NCI-H526 treated with DMSO at 0.1 percent for 48 hours (cell line): ENCODE measurements at regions not wholly inside any gene's neighbourhood (a gene's known extent, or its start where the extent isn't known, plus 50 kb on each side); places are given as distances from the start of the nearest gene placed in this dataset.

ENCODE experiments used
- DNase-seq: peaks from one replicate; lab custom pipeline; 2025; lab: John Stamatoyannopoulos, UW

GRCh38 chr3:39000008-39000450 is 51.7 kb downstream of the SCN11A start:
- peak; percentile 54 for DNase-seq

- no peak for DNase-seq
Observed at GRCh38 chr3:38998086-38998485, 53.7 kb downstream of the SCN11A start.

- DNase-seq: no peak
Observed at GRCh38 chr3:38996193-38996592, 55.6 kb downstream of the SCN11A start.

- DNase-seq: no peak
Observed at GRCh38 chr3:38994251-38994650, 57.5 kb downstream of the SCN11A start.

- no peak for DNase-seq
Observed at GRCh38 chr3:38992117-38992760, 59.5 kb downstream of the SCN11A start.

- no peak for DNase-seq
Observed at GRCh38 chr3:38990621-38991020, 61.1 kb downstream of the SCN11A start.

- DNase-seq: no peak
Observed at GRCh38 chr3:38989917-38990510, 61.7 kb downstream of the SCN11A start.

- no peak for DNase-seq
Observed at GRCh38 chr3:38988955-38989354, 62.8 kb downstream of the SCN11A start.

- DNase-seq: no peak
Observed at GRCh38 chr3:38987456-38987855, 64.3 kb downstream of the SCN11A start.

GRCh38 chr3:38986901-38987300 is 64.8 kb downstream of the SCN11A start:
- DNase-seq: no peak

GRCh38 chr3:38985981-38986380 is 65.8 kb downstream of the SCN11A start:
- DNase-seq: no peak

- DNase-seq: no peak
Observed at GRCh38 chr3:38985581-38985980, 66.2 kb downstream of the SCN11A start.

- no peak for DNase-seq
Observed at GRCh38 chr3:38984731-38985130, 67.0 kb downstream of the SCN11A start.

- DNase-seq: no peak
Observed at GRCh38 chr3:38984110-38984509, 67.6 kb downstream of the SCN11A start.

GRCh38 chr3:38980938-38981337 is 70.8 kb downstream of the SCN11A start:
- no peak for DNase-seq

- no peak for DNase-seq
Observed at GRCh38 chr3:38978729-38979128, 73.0 kb downstream of the SCN11A start.

- DNase-seq: no peak
Observed at GRCh38 chr3:38970851-38971638, 80.7 kb downstream of the SCN11A start.

- no peak for DNase-seq
Observed at GRCh38 chr3:38969317-38970235, 82.2 kb downstream of the SCN11A start.

- no peak for DNase-seq
Observed at GRCh38 chr3:38968891-38969290, 82.9 kb downstream of the SCN11A start.

- no peak for DNase-seq
Observed at GRCh38 chr3:38968403-38968802, 83.3 kb downstream of the SCN11A start.

- DNase-seq: no peak
Observed at GRCh38 chr3:38967693-38967989, 84.1 kb downstream of the SCN11A start.
